Chondrocyte (in vitro differentiated cells): ENCODE measurements at regions not wholly inside any gene's neighbourhood (a gene's known extent, or its start where the extent isn't known, plus 50 kb on each side); places are given as distances from the start of the nearest gene placed in this dataset.
"Not testable (repeated sequence)": the region's sequence is repeated elsewhere in the genome, so short reads cannot be mapped to it uniquely, and the experiment has no call there.

Source experiments
- DNase-seq: peaks from one replicate; pipeline ENCODE4 v3.0.0; 2021; ENCODE audit warnings: mixed read lengths, low spot score
- H3K27ac Mint-ChIP-seq: one replicate; pipeline ENCODE4 v1.8.0; 2021; ENCODE audit warnings: mild to moderate bottlenecking, moderate library complexity, mixed read lengths; ENCODE audit not compliant: unreplicated experiment
- H3K27me3 Mint-ChIP-seq: 2 replicates; pipeline ENCODE4 v1.8.0; 2021; ENCODE audit warnings: low read depth, mixed read lengths
- H3K36me3 Mint-ChIP-seq: 2 replicates; pipeline ENCODE4 v1.8.0; 2021; ENCODE audit warnings: low read depth, mixed read lengths
- H3K4me1 Mint-ChIP-seq: 2 replicates; pipeline ENCODE4 v1.8.0; 2021; ENCODE audit warnings: low read depth, mild to moderate bottlenecking, mixed read lengths
- H3K4me3 Mint-ChIP-seq: one replicate; pipeline ENCODE4 v1.8.0; 2021; ENCODE audit warnings: mild to moderate bottlenecking, moderate library complexity, mixed read lengths; ENCODE audit not compliant: unreplicated experiment
- H3K9me3 Mint-ChIP-seq: 2 replicates; pipeline ENCODE4 v1.8.0; 2021; ENCODE audit warnings: low read depth, mixed read lengths
- CTCF ChIP-seq: fragments of 200-600 bp; sonication (generic); IDR thresholded peaks from 2 replicates; pipeline ENCODE4 v1.5.0; 2021; ENCODE audit warnings: antibody characterized with exemption, mild to moderate bottlenecking, moderate library complexity

DNA sequence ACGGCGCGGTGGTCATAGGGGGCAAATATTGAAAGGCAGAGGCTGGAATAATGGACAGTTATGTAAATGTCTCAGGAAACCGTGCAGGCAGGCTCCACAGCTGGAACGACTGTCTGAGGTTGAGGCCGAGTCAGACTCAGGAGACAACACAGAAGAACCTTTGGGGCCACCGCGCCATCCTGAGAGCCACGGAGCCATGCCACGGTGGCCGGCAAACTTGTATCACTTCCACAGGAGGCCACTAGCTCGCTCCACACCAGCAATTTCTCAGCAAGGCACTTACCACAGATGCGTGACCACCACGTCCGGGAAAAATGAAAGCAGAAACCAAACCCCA lies 156.7 kb upstream of the SALL3 start:
- DNase-seq: no peak
- Mint-ChIP-seq H3K4me1 (no peaks in the 10 kb centered on the region), H3K9me3 (peaks cover 4% of the 10 kb centered on the region), H3K27ac (no peak overlapping the region), H3K36me3 (no peaks in the 10 kb centered on the region), H3K27me3 (peaks cover 2% of the 10 kb centered on the region), H3K4me3 (no peak overlapping the region)
- no peak for TF ChIP-seq CTCF

- Mint-ChIP-seq H3K4me1 (no peaks in the 10 kb centered on the region), H3K27me3 (peaks cover 2% of the 10 kb centered on the region), H3K9me3 (peaks cover 4% of the 10 kb centered on the region), H3K27ac (no peak overlapping the region), H3K4me3 (no peak overlapping the region), H3K36me3 (no peaks in the 10 kb centered on the region)
- no peak for DNase-seq
- TF ChIP-seq CTCF: no peak
Measured at GRCh38 chr18:78825168-78825567, 154.4 kb upstream of the SALL3 start.

DNA sequence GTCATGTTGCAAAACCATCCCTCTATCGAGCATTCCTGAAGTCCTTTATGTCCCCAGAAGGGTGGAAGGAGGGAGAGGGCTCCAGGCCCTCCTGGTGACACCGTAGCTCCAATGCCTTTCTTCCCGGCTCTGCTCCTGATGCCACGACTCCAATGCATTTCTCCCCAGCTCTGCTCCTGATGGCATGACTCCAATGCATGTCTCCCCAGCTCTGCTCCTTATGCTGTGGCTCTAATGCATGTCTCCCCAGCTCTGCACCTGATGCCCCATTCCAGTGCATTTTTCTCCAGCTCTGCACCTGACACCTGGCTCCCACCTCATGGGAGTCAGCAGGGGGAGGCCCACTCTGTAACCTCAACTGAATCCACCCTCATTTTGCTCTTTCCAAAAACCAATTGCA lies 153.0 kb upstream of the SALL3 start:
- Mint-ChIP-seq H3K4me3 (no peak overlapping the region), H3K27me3 (no peaks in the 10 kb centered on the region), H3K4me1 (no peaks in the 10 kb centered on the region), H3K9me3 (peaks cover 4% of the 10 kb centered on the region), H3K36me3 (no peaks in the 10 kb centered on the region), H3K27ac (no peak overlapping the region)
- no peak for TF ChIP-seq CTCF
- no peak for DNase-seq

DNA sequence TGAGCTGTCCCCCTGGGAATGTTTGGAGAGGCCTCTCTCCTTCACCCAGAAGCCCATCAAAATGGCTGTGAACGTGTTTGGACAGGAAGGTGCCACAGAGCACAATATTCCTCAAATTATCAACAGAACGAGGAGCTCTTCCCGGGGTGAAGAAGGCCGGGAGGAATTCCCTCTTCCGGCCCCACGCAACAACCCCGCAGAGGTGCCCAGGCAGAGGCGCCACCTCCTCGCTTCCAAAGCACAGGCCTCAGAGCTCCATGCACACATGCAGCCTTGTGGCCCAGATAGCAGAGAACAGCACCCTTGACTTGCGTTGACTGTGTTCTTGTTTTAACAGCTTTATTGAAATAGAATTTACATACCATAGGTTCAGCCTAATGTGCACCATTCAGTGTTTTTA lies 152.5 kb upstream of the SALL3 start:
- H3K27me3 Mint-ChIP-seq: no peaks in the 10 kb centered on the region
- no peak overlapping the region for H3K27ac Mint-ChIP-seq
- H3K9me3 Mint-ChIP-seq: peaks cover 4% of the 10 kb centered on the region
- H3K36me3 Mint-ChIP-seq: no peaks in the 10 kb centered on the region
- no peak for DNase-seq
- H3K4me3 Mint-ChIP-seq: no peak overlapping the region
- no peaks in the 10 kb centered on the region for H3K4me1 Mint-ChIP-seq
- no peak for TF ChIP-seq CTCF

DNA sequence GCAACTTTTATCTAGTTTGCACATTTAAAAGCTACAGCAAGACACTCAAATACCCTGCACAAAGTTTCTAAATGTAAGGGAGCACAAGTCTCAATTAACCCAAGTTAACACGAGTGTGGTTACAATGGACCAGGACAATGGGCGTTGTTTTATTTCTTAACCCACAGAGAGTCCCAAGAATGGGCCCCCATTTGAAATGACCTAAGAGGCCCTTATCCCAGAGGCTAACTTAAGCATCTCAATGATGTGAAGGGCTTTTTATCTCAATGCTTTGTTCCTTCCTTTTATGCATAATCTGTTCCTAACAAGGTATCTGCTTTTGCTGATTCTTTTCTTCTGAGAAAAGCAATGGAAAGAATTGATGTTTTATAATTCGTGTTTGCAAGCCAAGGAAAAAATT lies 151.5 kb upstream of the SALL3 start:
- DNase-seq: no peak
- Mint-ChIP-seq H3K27ac (no peak overlapping the region), H3K36me3 (no peaks in the 10 kb centered on the region), H3K27me3 (no peaks in the 10 kb centered on the region), H3K4me1 (no peaks in the 10 kb centered on the region), H3K9me3 (peaks cover 4% of the 10 kb centered on the region), H3K4me3 (no peak overlapping the region)
- TF ChIP-seq CTCF: no peak

- H3K4me1 Mint-ChIP-seq, DNase-seq, H3K27me3 Mint-ChIP-seq, H3K36me3 Mint-ChIP-seq, H3K27ac Mint-ChIP-seq, H3K9me3 Mint-ChIP-seq, H3K4me3 Mint-ChIP-seq: not testable (repeated sequence)
Measured at GRCh38 chr18:78829026-78829425, 150.6 kb upstream of the SALL3 start.
